ENCODE measurements at regions not wholly inside any gene's neighbourhood (a gene's known extent, or its start where the extent isn't known, plus 50 kb on each side); places are given as distances from the start of the nearest gene placed in this dataset.

GRCh38 chr1:88003255-88003654, 674.6 kb downstream of the LMO4 start:
- FAIRE-seq: no peak
- Mint-ChIP-seq H3K4me1 (ENCODE audit: low read depth, unreplicated experiment) (peaks cover 10% of the 10 kb centered on the region), H3K27ac (ENCODE audit: unreplicated experiment) (no peak overlapping the region)

GRCh38 chr1:88009916-88010315, 674.2 kb upstream of the PKN2 start:
- Histone ChIP-seq H3K4me1 (ENCODE audit: insufficient read depth, low read length) (no peaks in the 10 kb centered on the region), H3K36me3 (ENCODE audit: insufficient read depth, low read length) (no peaks in the 10 kb centered on the region), H4K20me1 (ENCODE audit: insufficient read depth, low read length) (no peaks in the 10 kb centered on the region), H3K4me3 (ENCODE audit: insufficient read depth, low read depth, low read length) (no peak overlapping the region), H3K27ac (ENCODE audit: low read depth, low read length) (no peak overlapping the region), H3K27me3 (ENCODE audit: insufficient read depth, low read length) (peaks cover 2% of the 10 kb centered on the region), H3K9me3 (ENCODE audit: insufficient read depth, low read depth, low read length) (no peaks in the 10 kb centered on the region), H2AFZ (ENCODE audit: low read depth, low read length) (no peak overlapping the region), H3K79me2 (ENCODE audit: insufficient read depth, low read length) (no peaks in the 10 kb centered on the region), H3K9ac (ENCODE audit: low read length) (no peak overlapping the region), H3K4me2 (ENCODE audit: low read length) (no peak overlapping the region)
- Mint-ChIP-seq H3K4me1 (ENCODE audit: low read depth, unreplicated experiment) (no peaks in the 10 kb centered on the region), H3K9me3 (ENCODE audit: unreplicated experiment) (no peaks in the 10 kb centered on the region), H3K27me3 (ENCODE audit: low read depth, unreplicated experiment) (peaks cover 3% of the 10 kb centered on the region), H3K27ac (ENCODE audit: unreplicated experiment) (no peak overlapping the region), H3K36me3 (ENCODE audit: low read depth, unreplicated experiment) (no peaks in the 10 kb centered on the region), H3K4me3 (ENCODE audit: unreplicated experiment) (no peak overlapping the region)
- DNase-seq (ENCODE audit: low read depth) (no peak), FAIRE-seq (no peak)
- TF ChIP-seq, protein P1, sequence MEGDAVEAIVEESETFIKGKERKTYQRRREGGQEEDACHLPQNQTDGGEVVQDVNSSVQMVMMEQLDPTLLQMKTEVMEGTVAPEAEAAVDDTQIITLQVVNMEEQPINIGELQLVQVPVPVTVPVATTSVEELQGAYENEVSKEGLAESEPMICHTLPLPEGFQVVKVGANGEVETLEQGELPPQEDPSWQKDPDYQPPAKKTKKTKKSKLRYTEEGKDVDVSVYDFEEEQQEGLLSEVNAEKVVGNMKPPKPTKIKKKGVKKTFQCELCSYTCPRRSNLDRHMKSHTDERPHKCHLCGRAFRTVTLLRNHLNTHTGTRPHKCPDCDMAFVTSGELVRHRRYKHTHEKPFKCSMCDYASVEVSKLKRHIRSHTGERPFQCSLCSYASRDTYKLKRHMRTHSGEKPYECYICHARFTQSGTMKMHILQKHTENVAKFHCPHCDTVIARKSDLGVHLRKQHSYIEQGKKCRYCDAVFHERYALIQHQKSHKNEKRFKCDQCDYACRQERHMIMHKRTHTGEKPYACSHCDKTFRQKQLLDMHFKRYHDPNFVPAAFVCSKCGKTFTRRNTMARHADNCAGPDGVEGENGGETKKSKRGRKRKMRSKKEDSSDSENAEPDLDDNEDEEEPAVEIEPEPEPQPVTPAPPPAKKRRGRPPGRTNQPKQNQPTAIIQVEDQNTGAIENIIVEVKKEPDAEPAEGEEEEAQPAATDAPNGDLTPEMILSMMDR (IDR thresholded peaks at IDR 0.05; ENCODE audit: insufficient read depth, low read depth, low read length): no peak
- no peak for TF ChIP-seq EZH2 (IDR thresholded peaks at IDR 0.05; ENCODE audit: insufficient read depth, low read length)

More at GRCh38 chr1:88003255-88003654, 674.6 kb downstream of the LMO4 start:
- H3K27me3 ChIP-seq (ENCODE audit: insufficient read depth, low read length): no peaks in the 10 kb centered on the region
- H3K9me3 ChIP-seq (ENCODE audit: insufficient read depth, low read depth, low read length): no peaks in the 10 kb centered on the region
- Mint-ChIP-seq H3K36me3 (ENCODE audit: low read depth, unreplicated experiment) (no peaks in the 10 kb centered on the region), H3K4me3 (ENCODE audit: unreplicated experiment) (no peak overlapping the region), H3K9me3 (ENCODE audit: unreplicated experiment) (no peaks in the 10 kb centered on the region), H3K27me3 (ENCODE audit: low read depth, unreplicated experiment) (no peaks in the 10 kb centered on the region)
- no peak overlapping the region for H3K27ac ChIP-seq (ENCODE audit: low read depth, low read length)
- H3K4me1 ChIP-seq (ENCODE audit: insufficient read depth, low read length): peaks cover 8% of the 10 kb centered on the region
- H3K4me2 ChIP-seq (ENCODE audit: low read length): no peak overlapping the region
- no peaks in the 10 kb centered on the region for H3K36me3 ChIP-seq (ENCODE audit: insufficient read depth, low read length)
- H4K20me1 ChIP-seq (ENCODE audit: insufficient read depth, low read length): no peaks in the 10 kb centered on the region
- no peak for DNase-seq (ENCODE audit: low read depth)
- H3K4me3 ChIP-seq (ENCODE audit: insufficient read depth, low read depth, low read length): no peak overlapping the region
- no peak overlapping the region for H2AFZ ChIP-seq (ENCODE audit: low read depth, low read length)
- no peak for TF ChIP-seq EZH2 (IDR thresholded peaks at IDR 0.05; ENCODE audit: insufficient read depth, low read length)
- TF ChIP-seq, protein P1 (IDR thresholded peaks at IDR 0.05; ENCODE audit: insufficient read depth, low read depth, low read length): no peak
- H3K9ac ChIP-seq (ENCODE audit: low read length): no peak overlapping the region
- no peaks in the 10 kb centered on the region for H3K79me2 ChIP-seq (ENCODE audit: insufficient read depth, low read length)

DNA sequence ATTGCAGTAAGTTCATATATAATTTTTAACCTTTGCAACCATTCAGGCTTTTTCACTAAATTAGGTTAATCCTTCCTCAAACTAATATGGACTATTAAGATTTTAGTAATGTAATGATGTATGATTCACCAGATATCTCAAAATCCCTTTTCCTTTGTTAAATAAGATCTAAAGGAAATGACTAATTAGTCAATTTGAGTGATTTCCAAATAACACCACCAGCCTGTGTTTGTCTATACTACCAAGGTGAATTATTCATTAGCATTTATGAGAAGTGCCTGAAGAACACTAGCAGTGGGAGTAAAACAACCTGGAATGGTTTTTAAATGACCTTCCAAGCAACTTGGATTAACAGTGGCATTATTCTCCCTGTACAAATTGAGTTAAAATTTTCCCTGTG, 670.6 kb upstream of the PKN2 start:
- FAIRE-seq: no peak
- DNase-seq (ENCODE audit: low read depth): peak; percentile 8
- TF ChIP-seq, protein P1 (IDR thresholded peaks at IDR 0.05; ENCODE audit: insufficient read depth, low read depth, low read length): no peak
- no peak for TF ChIP-seq EZH2 (IDR thresholded peaks at IDR 0.05; ENCODE audit: insufficient read depth, low read length)

More for the DNA sequence above, 670.6 kb upstream of the PKN2 start:
- no peak overlapping the region for H3K27ac ChIP-seq (ENCODE audit: low read depth, low read length)
- no peaks in the 10 kb centered on the region for H4K20me1 ChIP-seq (ENCODE audit: insufficient read depth, low read length)
- no peaks in the 10 kb centered on the region for H3K36me3 ChIP-seq (ENCODE audit: insufficient read depth, low read length)
- no peaks in the 10 kb centered on the region for H3K4me1 ChIP-seq (ENCODE audit: insufficient read depth, low read length)
- Mint-ChIP-seq H3K9me3 (ENCODE audit: unreplicated experiment) (no peaks in the 10 kb centered on the region), H3K4me3 (ENCODE audit: unreplicated experiment) (no peak overlapping the region), H3K4me1 (ENCODE audit: low read depth, unreplicated experiment) (no peaks in the 10 kb centered on the region), H3K27me3 (ENCODE audit: low read depth, unreplicated experiment) (peaks cover 3% of the 10 kb centered on the region), H3K36me3 (ENCODE audit: low read depth, unreplicated experiment) (no peaks in the 10 kb centered on the region), H3K27ac (ENCODE audit: unreplicated experiment) (no peak overlapping the region)
- no peak overlapping the region for H3K4me3 ChIP-seq (ENCODE audit: insufficient read depth, low read depth, low read length)
- no peak overlapping the region for H2AFZ ChIP-seq (ENCODE audit: low read depth, low read length)
- H3K79me2 ChIP-seq (ENCODE audit: insufficient read depth, low read length): no peaks in the 10 kb centered on the region
- H3K9me3 ChIP-seq (ENCODE audit: insufficient read depth, low read depth, low read length): no peaks in the 10 kb centered on the region
- no peak overlapping the region for H3K9ac ChIP-seq (ENCODE audit: low read length)
- peaks cover 2% of the 10 kb centered on the region for H3K27me3 ChIP-seq (ENCODE audit: insufficient read depth, low read length)
- H3K4me2 ChIP-seq (ENCODE audit: low read length): no peak overlapping the region
